ENCODE measurements at regions not wholly inside any gene's neighbourhood (a gene's known extent, or its start where the extent isn't known, plus 50 kb on each side); places are given as distances from the start of the nearest gene placed in this dataset.

DNA sequence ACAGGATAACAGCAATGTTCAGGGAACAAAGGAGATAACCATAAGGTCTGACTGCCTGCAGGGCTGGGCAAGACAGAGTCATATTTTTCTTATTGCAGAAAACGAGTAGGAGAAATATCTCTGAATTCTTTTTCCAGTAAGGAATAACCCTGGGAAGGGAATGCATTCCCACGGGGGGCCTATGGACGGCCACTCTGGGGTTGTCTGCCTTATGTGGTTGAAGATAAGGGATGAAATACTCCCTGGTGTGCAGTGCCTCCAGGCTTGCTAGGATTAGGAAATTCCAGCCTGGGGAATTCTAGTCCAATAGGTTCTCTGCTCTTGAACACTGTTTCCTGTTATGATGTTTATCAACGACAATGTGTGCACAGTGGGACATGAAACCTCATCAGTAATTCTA is 185.3 kb upstream of the HSFY2 start:
- intact Hi-C loops (cut with micrococcal nuclease; ENCODE audit: unreplicated experiment) (no loop called here), in situ Hi-C loops (cut with HindIII; ENCODE audit: low pct_unique_long_range_greater_than_20kb, low sequenced_read_pairs) (no loop called here)
- H3K27me3 ChIP-seq (ENCODE audit: control insufficient read depth, insufficient read depth, low read length): no peaks in the 10 kb centered on the region
- DNase-seq (ENCODE audit: low read depth, low spot score) (no peak), ATAC-seq (no peak)
- TF ChIP-seq TCF7L2 (IDR thresholded peaks at IDR 0.05; ENCODE audit: low read depth, low read length) (no peak), SIN3A (IDR thresholded peaks at IDR 0.05; ENCODE audit: borderline replicate concordance, insufficient read depth, low read depth, low read length) (no peak), POLR2AphosphoS5 (IDR thresholded peaks at IDR 0.05; ENCODE audit: low read depth, low read length) (no peak)
- TF ChIP-seq, protein P1, sequence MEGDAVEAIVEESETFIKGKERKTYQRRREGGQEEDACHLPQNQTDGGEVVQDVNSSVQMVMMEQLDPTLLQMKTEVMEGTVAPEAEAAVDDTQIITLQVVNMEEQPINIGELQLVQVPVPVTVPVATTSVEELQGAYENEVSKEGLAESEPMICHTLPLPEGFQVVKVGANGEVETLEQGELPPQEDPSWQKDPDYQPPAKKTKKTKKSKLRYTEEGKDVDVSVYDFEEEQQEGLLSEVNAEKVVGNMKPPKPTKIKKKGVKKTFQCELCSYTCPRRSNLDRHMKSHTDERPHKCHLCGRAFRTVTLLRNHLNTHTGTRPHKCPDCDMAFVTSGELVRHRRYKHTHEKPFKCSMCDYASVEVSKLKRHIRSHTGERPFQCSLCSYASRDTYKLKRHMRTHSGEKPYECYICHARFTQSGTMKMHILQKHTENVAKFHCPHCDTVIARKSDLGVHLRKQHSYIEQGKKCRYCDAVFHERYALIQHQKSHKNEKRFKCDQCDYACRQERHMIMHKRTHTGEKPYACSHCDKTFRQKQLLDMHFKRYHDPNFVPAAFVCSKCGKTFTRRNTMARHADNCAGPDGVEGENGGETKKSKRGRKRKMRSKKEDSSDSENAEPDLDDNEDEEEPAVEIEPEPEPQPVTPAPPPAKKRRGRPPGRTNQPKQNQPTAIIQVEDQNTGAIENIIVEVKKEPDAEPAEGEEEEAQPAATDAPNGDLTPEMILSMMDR (IDR thresholded peaks at IDR 0.05): no peak
- TF ChIP-seq, protein P2, sequence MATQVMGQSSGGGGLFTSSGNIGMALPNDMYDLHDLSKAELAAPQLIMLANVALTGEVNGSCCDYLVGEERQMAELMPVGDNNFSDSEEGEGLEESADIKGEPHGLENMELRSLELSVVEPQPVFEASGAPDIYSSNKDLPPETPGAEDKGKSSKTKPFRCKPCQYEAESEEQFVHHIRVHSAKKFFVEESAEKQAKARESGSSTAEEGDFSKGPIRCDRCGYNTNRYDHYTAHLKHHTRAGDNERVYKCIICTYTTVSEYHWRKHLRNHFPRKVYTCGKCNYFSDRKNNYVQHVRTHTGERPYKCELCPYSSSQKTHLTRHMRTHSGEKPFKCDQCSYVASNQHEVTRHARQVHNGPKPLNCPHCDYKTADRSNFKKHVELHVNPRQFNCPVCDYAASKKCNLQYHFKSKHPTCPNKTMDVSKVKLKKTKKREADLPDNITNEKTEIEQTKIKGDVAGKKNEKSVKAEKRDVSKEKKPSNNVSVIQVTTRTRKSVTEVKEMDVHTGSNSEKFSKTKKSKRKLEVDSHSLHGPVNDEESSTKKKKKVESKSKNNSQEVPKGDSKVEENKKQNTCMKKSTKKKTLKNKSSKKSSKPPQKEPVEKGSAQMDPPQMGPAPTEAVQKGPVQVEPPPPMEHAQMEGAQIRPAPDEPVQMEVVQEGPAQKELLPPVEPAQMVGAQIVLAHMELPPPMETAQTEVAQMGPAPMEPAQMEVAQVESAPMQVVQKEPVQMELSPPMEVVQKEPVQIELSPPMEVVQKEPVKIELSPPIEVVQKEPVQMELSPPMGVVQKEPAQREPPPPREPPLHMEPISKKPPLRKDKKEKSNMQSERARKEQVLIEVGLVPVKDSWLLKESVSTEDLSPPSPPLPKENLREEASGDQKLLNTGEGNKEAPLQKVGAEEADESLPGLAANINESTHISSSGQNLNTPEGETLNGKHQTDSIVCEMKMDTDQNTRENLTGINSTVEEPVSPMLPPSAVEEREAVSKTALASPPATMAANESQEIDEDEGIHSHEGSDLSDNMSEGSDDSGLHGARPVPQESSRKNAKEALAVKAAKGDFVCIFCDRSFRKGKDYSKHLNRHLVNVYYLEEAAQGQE (IDR thresholded peaks at IDR 0.05; ENCODE audit: insufficient read depth in 1 of 2, low read depth in 2 of 2, low read length in 1 of 2): no peak
- H3K27ac ChIP-seq (ENCODE audit: low read length): no peak overlapping the region
- no peaks in the 10 kb centered on the region for H3K4me1 ChIP-seq (ENCODE audit: control insufficient read depth, insufficient read depth, low read length)
- no peak overlapping the region for H3K4me3 ChIP-seq (ENCODE audit: low read depth in 2 of 2, low read length in 2 of 2)
- H3K9me3 ChIP-seq (ENCODE audit: control insufficient read depth, insufficient read depth, low read depth, low read length): no peaks in the 10 kb centered on the region
- ChIA-PET POLR2A (no interaction called here), CTCF (no interaction called here)
- no TSS peak for BruUV-seq (replicated peaks)
- H3K36me3 ChIP-seq (ENCODE audit: control insufficient read depth, insufficient read depth, low read length): no peaks in the 10 kb centered on the region

DNA sequence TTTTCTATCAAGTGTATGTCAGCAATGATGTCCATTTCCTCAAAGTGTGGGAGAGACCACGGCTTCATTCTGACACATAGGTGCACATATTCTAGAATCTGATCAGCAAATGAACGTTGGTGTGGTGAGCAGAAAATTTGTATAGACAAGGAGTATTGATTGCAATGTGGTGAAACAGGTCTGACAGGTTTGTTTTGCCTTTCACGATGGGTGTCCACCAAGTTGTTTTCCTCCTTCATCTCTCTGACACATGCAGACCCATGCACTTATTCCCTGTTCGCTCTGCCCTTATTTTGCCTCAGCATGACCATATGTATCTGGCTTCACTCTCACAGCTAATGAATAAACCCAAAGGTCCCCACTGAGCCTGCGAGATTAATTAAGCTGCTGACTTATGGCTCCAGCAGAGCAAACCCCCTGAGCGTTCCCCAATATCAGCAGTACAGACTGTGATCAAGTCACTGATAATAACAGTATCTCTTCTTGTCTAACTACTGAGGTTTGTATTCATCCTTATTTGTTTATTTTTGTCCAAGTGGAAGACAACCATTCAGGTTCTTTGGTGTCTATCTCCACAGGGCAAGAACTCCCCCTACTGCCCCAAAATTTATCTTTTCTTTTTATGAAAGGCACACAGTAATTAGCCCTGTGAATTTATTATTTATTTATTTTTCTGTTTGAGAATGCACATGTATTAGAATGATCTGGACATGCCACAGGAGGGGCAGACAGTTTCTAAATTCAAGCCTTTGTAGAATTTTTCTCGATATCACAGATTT is 178.3 kb upstream of the HSFY2 start:
- ChIA-PET POLR2A (no interaction called here), CTCF (no interaction called here)
- in situ Hi-C loops (cut with HindIII; ENCODE audit: low pct_unique_long_range_greater_than_20kb, low sequenced_read_pairs) (no loop called here), intact Hi-C loops (cut with micrococcal nuclease; ENCODE audit: unreplicated experiment) (no loop called here)
- Histone ChIP-seq H3K27me3 (ENCODE audit: control insufficient read depth, insufficient read depth, low read length) (no peaks in the 10 kb centered on the region), H3K27ac (ENCODE audit: low read length) (no peak overlapping the region), H3K9me3 (ENCODE audit: control insufficient read depth, insufficient read depth, low read depth, low read length) (no peaks in the 10 kb centered on the region), H3K36me3 (ENCODE audit: control insufficient read depth, insufficient read depth, low read length) (no peaks in the 10 kb centered on the region), H3K4me1 (ENCODE audit: control insufficient read depth, insufficient read depth, low read length) (no peaks in the 10 kb centered on the region), H3K4me3 (ENCODE audit: low read depth in 2 of 2, low read length in 2 of 2) (no peak overlapping the region)
- TF ChIP-seq, protein P1 (IDR thresholded peaks at IDR 0.05): no peak
- TF ChIP-seq, protein P2 (IDR thresholded peaks at IDR 0.05; ENCODE audit: insufficient read depth in 1 of 2, low read depth in 2 of 2, low read length in 1 of 2): no peak
- TF ChIP-seq TCF7L2 (IDR thresholded peaks at IDR 0.05; ENCODE audit: low read depth, low read length): no peak
- TF ChIP-seq POLR2AphosphoS5 (IDR thresholded peaks at IDR 0.05; ENCODE audit: low read depth, low read length): no peak
- no peak for TF ChIP-seq SIN3A (IDR thresholded peaks at IDR 0.05; ENCODE audit: borderline replicate concordance, insufficient read depth, low read depth, low read length)
- DNase-seq (ENCODE audit: low read depth, low spot score): no peak
- no TSS peak for BruUV-seq (replicated peaks)
- ATAC-seq: no peak
